Ovary (tissue), 7 donors: ENCODE measurements at regions not wholly inside any gene's neighbourhood (a gene's known extent, or its start where the extent isn't known, plus 50 kb on each side); places are given as distances from the start of the nearest gene placed in this dataset.

Experiments used
- DNase-seq, 5 donors: peaks; one replicate each; pipeline ENCODE4 v3.0.0-alpha.2; 2019 to 2020
- H3K27ac ChIP-seq, 2 donors: fragments of 200-600 bp; one replicate each; pipeline versions ENCODE4 v1.5.1 to v1.8.0; 2019 to 2022
- H3K27me3 ChIP-seq: fragments of 200-600 bp; one replicate; pipeline ENCODE4 v1.8.0; 2022
- H3K36me3 ChIP-seq: fragments of 200-600 bp; sonication (generic); one replicate; pipeline ENCODE4 v1.5.1; 2019
- H3K4me1 ChIP-seq: one replicate; pipeline ENCODE4 v1.8.1; 2013; ENCODE audit warnings: mild to moderate bottlenecking, moderate library complexity; ENCODE audit not compliant: insufficient read depth
- H3K4me3 ChIP-seq: fragments of 200-600 bp; sonication (generic); one replicate; pipeline ENCODE4 v1.5.1; 2017
- H3K9me3 ChIP-seq, 2 donors: fragments of 200-600 bp in 1 of 2; sonication (generic) in 1 of 2; one replicate each; pipeline versions ENCODE4 v1.5.1 to v1.8.1; 2013 to 2019; ENCODE audit warnings: mild to moderate bottlenecking in 1 of 2, moderate library complexity in 1 of 2
- EP300 ChIP-seq: sonication (generic); formaldehyde crosslinking; IDR thresholded peaks from one replicate; pipeline ENCODE4 v1.6.1; 2017; ENCODE audit warnings: antibody characterized with exemption
- POLR2A ChIP-seq: fragments of 450-650 bp; IDR thresholded peaks from one replicate; pipeline ENCODE4 v1.6.1; 2017; ENCODE audit warnings: antibody characterized with exemption, mild to moderate bottlenecking, moderate library complexity
- WGBS, 3 donors: extraction: QIAGEN DNeasy Blood & Tissue Kit in 1 of 3; methylation state at CpG; one replicate each; pipeline versions ENCODE4 v1.1.5 to v1.1.7; 2013 to 2017; 5-methylcytosine and 5-hydroxymethylcytosine counted together
- intact Hi-C, 4 donors: fragments of 100-400 bp; cut with DNase I; formaldehyde crosslinking; loops; one replicate each; pipeline versions ENCODE4 v1.11.0 to v1.15.1; 2022 to 2023
- TF ChIP-seq, protein P1 (sequence below), 3 donors: fragments of 450-650 bp in 2 of 3; fragments of 200-600 bp in 1 of 3; IDR thresholded peaks; one replicate each; pipeline versions ENCODE4 v1.5.1 to v1.8.0; 2016 to 2022; ENCODE audit warnings: antibody characterized with exemption in 3 of 3, mild to moderate bottlenecking in 1 of 3
- donor health status: DM: no; HTN: no; CAD: no; lungs with moderate emphysema.
- donor health status: DM: no; HTN: no; CAD: no.
- donor health status: Bipolar disorder and iron deficiency.
- donor health status: DM: no; HTN: no; CAD: no.
- donor health status: DM: yes; HTN: yes; CAD: no.

DNA sequence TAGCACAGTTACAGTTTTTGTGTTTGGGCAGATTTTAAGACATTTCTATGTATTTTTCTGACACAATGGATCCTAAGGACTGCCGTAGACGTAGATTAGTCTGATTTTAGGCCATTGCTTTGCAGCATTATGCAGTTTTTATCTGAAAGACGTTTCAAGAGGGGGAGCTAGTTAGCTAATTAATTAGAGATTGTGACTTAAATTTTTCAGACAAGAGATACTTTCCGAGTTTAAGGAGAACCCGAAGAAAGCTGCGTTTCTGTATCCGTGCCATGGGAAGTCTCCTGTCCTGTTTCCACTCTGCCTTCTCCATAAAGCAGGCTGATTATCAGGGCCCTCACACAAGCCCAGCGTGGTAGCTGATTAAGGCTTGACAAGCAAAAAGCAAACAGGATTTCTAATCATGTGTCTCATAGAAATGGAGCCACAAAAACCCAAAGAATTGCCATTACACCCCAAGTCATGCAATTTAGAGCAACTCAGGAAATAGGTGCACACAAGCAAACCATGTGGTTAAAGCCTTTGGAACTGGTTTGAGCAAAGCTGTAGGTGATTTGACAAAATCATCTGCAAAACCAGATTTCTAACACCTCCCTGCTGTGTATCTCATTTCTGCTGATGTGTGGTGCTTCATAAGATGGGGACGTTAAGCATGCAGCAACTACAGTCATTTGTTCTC is 808.1 kb downstream of the RNF144A start:
- H3K9me3 ChIP-seq: no peaks in the 10 kb centered on the region
- H3K27me3 ChIP-seq: no peaks in the 10 kb centered on the region
- TF ChIP-seq, protein P1, sequence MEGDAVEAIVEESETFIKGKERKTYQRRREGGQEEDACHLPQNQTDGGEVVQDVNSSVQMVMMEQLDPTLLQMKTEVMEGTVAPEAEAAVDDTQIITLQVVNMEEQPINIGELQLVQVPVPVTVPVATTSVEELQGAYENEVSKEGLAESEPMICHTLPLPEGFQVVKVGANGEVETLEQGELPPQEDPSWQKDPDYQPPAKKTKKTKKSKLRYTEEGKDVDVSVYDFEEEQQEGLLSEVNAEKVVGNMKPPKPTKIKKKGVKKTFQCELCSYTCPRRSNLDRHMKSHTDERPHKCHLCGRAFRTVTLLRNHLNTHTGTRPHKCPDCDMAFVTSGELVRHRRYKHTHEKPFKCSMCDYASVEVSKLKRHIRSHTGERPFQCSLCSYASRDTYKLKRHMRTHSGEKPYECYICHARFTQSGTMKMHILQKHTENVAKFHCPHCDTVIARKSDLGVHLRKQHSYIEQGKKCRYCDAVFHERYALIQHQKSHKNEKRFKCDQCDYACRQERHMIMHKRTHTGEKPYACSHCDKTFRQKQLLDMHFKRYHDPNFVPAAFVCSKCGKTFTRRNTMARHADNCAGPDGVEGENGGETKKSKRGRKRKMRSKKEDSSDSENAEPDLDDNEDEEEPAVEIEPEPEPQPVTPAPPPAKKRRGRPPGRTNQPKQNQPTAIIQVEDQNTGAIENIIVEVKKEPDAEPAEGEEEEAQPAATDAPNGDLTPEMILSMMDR (IDR thresholded peaks at IDR 0.05): peak in 2 of 3 donors; percentile 13 to 25
- TF ChIP-seq EP300: no peak
- no peaks in the 10 kb centered on the region for H3K36me3 ChIP-seq
- H3K4me1 ChIP-seq: peaks cover 2% of the 10 kb centered on the region
- WGBS, 3 donors: 12 to 22% (median 19%) methylated on average over 9 of the region's 9 CpGs
- no peak overlapping the region for H3K27ac ChIP-seq
- intact Hi-C loops: loop anchor here in 1 of 4 donors (2.0 to 10.0 kb wide), 2 partner anchors 47 to 959 kb away; partner anchors contain the start of gene ID2
- DNase-seq: peak in 2 of 5 donors; percentile 20 to 22
- H3K4me3 ChIP-seq: no peak overlapping the region

DNA sequence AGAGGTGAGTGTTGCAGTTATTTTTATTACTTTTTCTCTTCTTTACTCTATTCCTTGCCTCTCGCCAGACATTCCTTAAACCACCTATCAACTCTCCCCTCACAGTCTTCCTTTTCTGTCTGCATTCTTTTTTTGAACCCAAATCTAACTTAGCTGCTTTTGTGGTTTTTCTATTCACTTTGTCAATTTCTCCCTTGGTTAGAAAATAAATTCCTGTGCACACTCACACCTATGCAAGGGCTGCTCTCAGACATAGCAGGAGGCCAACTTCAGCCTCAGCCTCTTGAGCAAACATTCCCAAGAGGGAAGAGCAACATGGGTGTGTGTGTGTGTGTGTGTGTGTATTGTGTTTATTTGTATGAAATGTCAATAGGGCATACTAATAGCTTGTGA is 808.6 kb downstream of the RNF144A start:
- intact Hi-C loops: loop anchor here in 1 of 4 donors (2.0 to 10.0 kb wide), 2 partner anchors 47 to 959 kb away; partner anchors contain the start of gene ID2
- WGBS, 3 donors: 84 to 98% (median 92%) methylated on average over 1 of the region's 1 CpG

DNA sequence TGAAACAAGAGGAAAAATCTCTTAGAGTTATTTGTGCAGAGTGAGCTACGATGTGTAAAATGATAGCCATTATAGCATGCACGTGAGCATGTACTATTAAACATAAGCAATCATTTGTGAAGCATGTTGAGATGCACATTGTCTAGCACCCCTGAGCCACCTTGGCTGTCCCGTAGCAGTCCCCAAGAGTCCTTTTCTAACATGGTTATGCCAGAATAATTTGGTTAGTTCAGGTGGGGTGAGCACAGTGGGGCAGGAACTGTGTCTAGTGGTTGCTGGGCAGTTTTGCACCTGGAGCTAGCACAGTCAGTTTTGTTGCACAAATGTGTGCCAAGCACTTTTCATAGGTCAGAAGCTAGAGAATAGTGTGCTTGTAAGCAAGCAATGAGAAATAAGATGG is 809.8 kb downstream of the RNF144A start:
- 91 to 96% (median 94%) methylated on average over 3 of the region's 3 CpGs for WGBS, 3 donors
- H3K4me1 ChIP-seq: peaks cover 2% of the 10 kb centered on the region
- H3K27me3 ChIP-seq: no peaks in the 10 kb centered on the region
- no peaks in the 10 kb centered on the region for H3K36me3 ChIP-seq
- TF ChIP-seq, protein P1 (IDR thresholded peaks at IDR 0.05): no peak
- TF ChIP-seq POLR2A (no peak), EP300 (no peak)
- H3K4me3 ChIP-seq: no peak overlapping the region
- H3K9me3 ChIP-seq: no peaks in the 10 kb centered on the region
- H3K27ac ChIP-seq: no peak overlapping the region
- intact Hi-C loops: loop anchor here in 1 of 4 donors (10.0 kb wide), 1 partner anchor 958 kb away; the partner anchor contains the start of gene ID2
- no peak for DNase-seq

More for the DNA sequence above, 808.6 kb downstream of the RNF144A start:
- H3K36me3 ChIP-seq: no peaks in the 10 kb centered on the region
- TF ChIP-seq POLR2A: no peak
- H3K27ac ChIP-seq: no peak overlapping the region
- DNase-seq: no peak
- H3K9me3 ChIP-seq: no peaks in the 10 kb centered on the region
- no peaks in the 10 kb centered on the region for H3K27me3 ChIP-seq
- H3K4me3 ChIP-seq: no peak overlapping the region
- H3K4me1 ChIP-seq: peaks cover 2% of the 10 kb centered on the region

DNA sequence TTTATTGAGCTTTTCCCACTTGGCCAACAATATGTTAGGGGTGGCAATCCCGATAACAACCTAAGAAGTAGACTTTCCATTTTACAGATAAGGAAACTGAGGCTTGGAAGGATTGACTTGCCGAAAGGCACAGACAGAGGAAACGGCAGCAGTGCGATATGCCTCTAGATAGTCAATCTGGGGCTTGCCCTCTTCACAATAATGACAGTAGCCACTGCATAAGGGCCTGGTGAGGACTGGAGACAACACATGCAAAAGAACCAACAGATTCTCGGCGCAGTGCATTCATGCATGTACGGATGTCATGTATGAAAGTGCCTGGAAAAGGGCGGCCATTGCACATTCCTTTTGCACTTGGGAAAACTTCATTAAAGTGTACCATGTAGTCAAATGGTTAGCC is 811.2 kb downstream of the RNF144A start:
- TF ChIP-seq POLR2A (no peak), EP300 (no peak)
- TF ChIP-seq, protein P1 (IDR thresholded peaks at IDR 0.05): no peak
- 96 to 97% (median 96%) methylated on average over 8 of the region's 8 CpGs for WGBS, 3 donors
- H3K36me3 ChIP-seq: no peaks in the 10 kb centered on the region
- H3K4me3 ChIP-seq: no peak overlapping the region
- intact Hi-C loops: loop anchor here in 1 of 4 donors (10.0 kb wide), 1 partner anchor 956 kb away; the partner anchor contains the start of gene ID2
- H3K27me3 ChIP-seq: no peaks in the 10 kb centered on the region
- no peak for DNase-seq
- no peak overlapping the region for H3K27ac ChIP-seq
- no peaks in the 10 kb centered on the region for H3K9me3 ChIP-seq
- peaks cover 2% of the 10 kb centered on the region for H3K4me1 ChIP-seq

DNA sequence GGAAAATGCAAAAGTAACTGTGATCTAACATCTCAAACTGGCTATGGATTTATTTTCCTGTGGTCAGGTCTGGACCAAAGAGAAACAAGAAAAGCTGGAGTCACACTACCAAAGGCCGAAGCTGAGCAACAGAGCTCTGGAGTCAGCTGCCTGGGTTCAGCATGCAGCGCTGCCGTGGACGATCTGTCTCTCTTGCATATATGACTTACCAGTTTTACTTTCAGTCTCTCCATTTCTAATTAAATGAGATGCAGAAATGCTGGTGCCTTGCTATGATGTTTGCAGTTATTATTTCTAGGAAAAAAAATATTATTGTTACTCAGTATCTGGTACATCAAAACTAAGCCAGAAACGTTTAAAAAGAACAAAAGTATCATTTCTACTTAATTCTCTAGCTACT is 813.2 kb downstream of the RNF144A start:
- 32 to 49% (median 49%) methylated on average over 5 of the region's 5 CpGs for WGBS, 3 donors

More for the DNA sequence above, 813.2 kb downstream of the RNF144A start:
- no peaks in the 10 kb centered on the region for H3K9me3 ChIP-seq
- no peak overlapping the region for H3K27ac ChIP-seq
- no peak overlapping the region for H3K4me3 ChIP-seq
- H3K36me3 ChIP-seq: no peaks in the 10 kb centered on the region
- TF ChIP-seq POLR2A: no peak
- no peak for TF ChIP-seq EP300
- TF ChIP-seq, protein P1 (IDR thresholded peaks at IDR 0.05): no peak
- H3K27me3 ChIP-seq: no peaks in the 10 kb centered on the region
- no peak for DNase-seq
- no peaks in the 10 kb centered on the region for H3K4me1 ChIP-seq
- intact Hi-C loops: no loop called here
